ENCODE measurements at regions not wholly inside any gene's neighbourhood (a gene's known extent, or its start where the extent isn't known, plus 50 kb on each side); places are given as distances from the start of the nearest gene placed in this dataset.

- ChIA-PET POLR2A (ENCODE audit: low non-redundant PET) (no interaction called here), CTCF (no interaction called here)
- intact Hi-C loops (cut with micrococcal nuclease; ENCODE audit: unreplicated experiment), result no loop called here
- no peaks in the 10 kb centered on the region for H3K27me3 ChIP-seq (replicated peaks; ENCODE audit: insufficient read depth, low read depth, low read length, poor library complexity)
- H3K4me3 ChIP-seq (ENCODE audit: low read depth, low read length, poor library complexity, severe bottlenecking), result no peak overlapping the region
- peak; percentile 21 for DNase-seq (ENCODE audit: low spot score)
- no peak overlapping the region for H3K27ac ChIP-seq (ENCODE audit: low read depth, low read length, poor library complexity, severe bottlenecking)
- TF ChIP-seq CTCF (conservative IDR thresholded peaks at IDR 0.05; ENCODE audit: low read depth, low read length), result no peak
- no peak for TF ChIP-seq EZH2 (IDR thresholded peaks at IDR 0.05; ENCODE audit: borderline replicate concordance, low read depth, low read length, poor library complexity, severe bottlenecking)
- H3K36me3 ChIP-seq (ENCODE audit: insufficient read depth, low read length, poor library complexity, severe bottlenecking), result no peaks in the 10 kb centered on the region
- BruUV-seq (replicated peaks), result no TSS peak
- H3K4me1 ChIP-seq (ENCODE audit: insufficient read depth, low read length, poor library complexity, severe bottlenecking), result no peaks in the 10 kb centered on the region
- no peaks in the 10 kb centered on the region for H3K9me3 ChIP-seq (ENCODE audit: low read depth, low read length, poor library complexity, severe bottlenecking)
These were observed 471.1 kb upstream of the ANO3 start for GRCh38 chr11:25860677-25861450.

GRCh38 chr11:25862159-25862558, 469.8 kb upstream of the ANO3 start:
- DNase-seq (ENCODE audit: low spot score), result no peak
- intact Hi-C loops (cut with micrococcal nuclease; ENCODE audit: unreplicated experiment), result no loop called here
- CTCF ChIA-PET, result no interaction called here
- no peak for TF ChIP-seq EZH2 (IDR thresholded peaks at IDR 0.05; ENCODE audit: borderline replicate concordance, low read depth, low read length, poor library complexity, severe bottlenecking)
- no peak for TF ChIP-seq CTCF (conservative IDR thresholded peaks at IDR 0.05; ENCODE audit: low read depth, low read length)
- POLR2A ChIA-PET (ENCODE audit: low non-redundant PET), result no interaction called here
- no peaks in the 10 kb centered on the region for H3K4me1 ChIP-seq (ENCODE audit: insufficient read depth, low read length, poor library complexity, severe bottlenecking)
- H3K27ac ChIP-seq (ENCODE audit: low read depth, low read length, poor library complexity, severe bottlenecking), result no peak overlapping the region
- H3K36me3 ChIP-seq (ENCODE audit: insufficient read depth, low read length, poor library complexity, severe bottlenecking), result no peaks in the 10 kb centered on the region
- no peaks in the 10 kb centered on the region for H3K9me3 ChIP-seq (ENCODE audit: low read depth, low read length, poor library complexity, severe bottlenecking)
- no peaks in the 10 kb centered on the region for H3K27me3 ChIP-seq (replicated peaks; ENCODE audit: insufficient read depth, low read depth, low read length, poor library complexity)
- H3K4me3 ChIP-seq (ENCODE audit: low read depth, low read length, poor library complexity, severe bottlenecking), result no peak overlapping the region
- no TSS peak for BruUV-seq (replicated peaks)

DNA sequence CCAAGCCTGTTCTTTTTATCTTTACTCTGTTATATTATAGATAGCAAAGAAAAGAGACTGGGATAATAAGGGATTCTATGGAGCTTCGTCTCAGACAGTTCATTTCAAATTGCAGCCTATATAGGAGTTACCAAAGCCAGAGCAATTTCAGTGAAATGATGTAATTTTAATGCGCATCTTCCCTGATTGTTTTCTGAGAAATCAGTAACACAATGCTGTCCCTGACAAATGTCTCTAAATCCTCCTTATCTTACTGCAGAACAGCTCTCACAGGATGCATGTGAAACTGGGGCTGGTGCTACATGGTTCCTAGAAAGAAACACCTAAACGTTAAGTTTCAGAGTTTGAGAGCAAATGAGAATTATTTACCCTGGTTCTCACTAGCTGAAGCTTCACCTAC, 467.9 kb upstream of the ANO3 start:
- ChIA-PET POLR2A (ENCODE audit: low non-redundant PET) (no interaction called here), CTCF (no interaction called here)
- TF ChIP-seq EZH2 (IDR thresholded peaks at IDR 0.05; ENCODE audit: borderline replicate concordance, low read depth, low read length, poor library complexity, severe bottlenecking) (no peak), CTCF (conservative IDR thresholded peaks at IDR 0.05; ENCODE audit: low read depth, low read length) (no peak)
- Histone ChIP-seq H3K36me3 (ENCODE audit: insufficient read depth, low read length, poor library complexity, severe bottlenecking) (no peaks in the 10 kb centered on the region), H3K27ac (ENCODE audit: low read depth, low read length, poor library complexity, severe bottlenecking) (no peak overlapping the region), H3K4me1 (ENCODE audit: insufficient read depth, low read length, poor library complexity, severe bottlenecking) (no peaks in the 10 kb centered on the region), H3K4me3 (ENCODE audit: low read depth, low read length, poor library complexity, severe bottlenecking) (no peak overlapping the region), H3K27me3 (replicated peaks; ENCODE audit: insufficient read depth, low read depth, low read length, poor library complexity) (no peaks in the 10 kb centered on the region), H3K9me3 (ENCODE audit: low read depth, low read length, poor library complexity, severe bottlenecking) (no peaks in the 10 kb centered on the region)
- no peak for DNase-seq (ENCODE audit: low spot score)
- no TSS peak for BruUV-seq (replicated peaks)
- intact Hi-C loops (cut with micrococcal nuclease; ENCODE audit: unreplicated experiment), result no loop called here
